K562 (cell line): ENCODE measurements at regions not wholly inside any gene's neighbourhood (a gene's known extent, or its start where the extent isn't known, plus 50 kb on each side); places are given as distances from the start of the nearest gene placed in this dataset.

ENCODE experiments used
- ATAC-seq: fragments of 200-7000 bp; cut with Tn5 transposase; 3 replicates; pipeline ENCODE4 v1.9.1; 2020; ENCODE audit warnings: moderate library complexity
- BruUV-seq: library from RNA; stranded (reverse); fragments of 400-500 nt; replicated peaks from 2 replicates; lab custom pipeline; 2021; lab: Mats Ljungman, UMichigan
- CTCF ChIA-PET: fragments of 300-600 bp; formaldehyde crosslinking; extraction: SDS; loops from one replicate; lab custom pipeline; 2021; ENCODE audit warnings: low intra/inter-chr PET ratio; lab: Yijun Ruan, JAX
- POLR2A ChIA-PET: fragments of 300-600, 350-650 bp; sonication (Branson Sonifier 250); formaldehyde crosslinking; extraction: SDS; loops from one replicate; lab custom pipeline; 2021; ENCODE audit warnings: antibody characterized with exemption, inconsistent platforms; lab: Yijun Ruan, JAX
- DNase-seq, 4 experiments: peaks; one replicate each; pipeline versions ENCODE4 v3.0.0 to v3.0.0-alpha.2; 2011 to 2018; ENCODE audit warnings: low spot score in 3 of 4, mixed read lengths in 3 of 4; ENCODE audit errors: extremely low read depth in 1 of 4
- FAIRE-seq: peaks from 2 replicates; lab custom pipeline; 2011; peaks lifted over from hg19 to GRCh38; lab: Jason Lieb, UNC
- H2AFZ ChIP-seq: 2 replicates; pipeline ENCODE4 v1.6.0; 2011; ENCODE audit warnings: low read depth, low read length, control low read depth, inconsistent platforms
- H3K27ac ChIP-seq: fragments of 200-600 bp; 3 replicates; pipeline ENCODE4 v1.8.0; 2011; ENCODE audit warnings: low read depth, mild to moderate bottlenecking, control low read depth, inconsistent platforms, low read length, moderate library complexity, mixed read lengths; ENCODE audit errors: extremely low read depth
- H3K27me3 ChIP-seq, 2 experiments: fragments of 300-600 bp in 1 of 2; 2 replicates in 1 of 2; 3 replicates in 1 of 2; pipeline versions ENCODE4 v1.6.0 to v1.8.0; 2011; ENCODE audit warnings: inconsistent platforms in 2 of 2, low read length in 2 of 2, mild to moderate bottlenecking in 1 of 2, mixed read lengths in 1 of 2, moderate library complexity in 1 of 2; ENCODE audit not compliant: control insufficient read depth in 2 of 2, insufficient read depth in 2 of 2
- H3K36me3 ChIP-seq: fragments of 300-600 bp; 3 replicates; pipeline ENCODE4 v1.8.0; 2011; ENCODE audit warnings: mild to moderate bottlenecking, low read length, inconsistent platforms; ENCODE audit not compliant: control insufficient read depth, insufficient read depth
- H3K4me1 ChIP-seq, 2 experiments: fragments of 200-600 bp in 1 of 2; replicated peaks in 1 of 2; 2 replicates in 1 of 2; 3 replicates in 1 of 2; pipeline versions ENCODE4 v1.5.1 to v1.8.0; 2011; ENCODE audit warnings: inconsistent platforms in 2 of 2, low read length in 2 of 2, mild to moderate bottlenecking in 1 of 2, mixed read lengths in 1 of 2, moderate library complexity in 1 of 2; ENCODE audit not compliant: control insufficient read depth in 2 of 2, insufficient read depth in 2 of 2
- H3K4me2 ChIP-seq: 2 replicates; pipeline ENCODE4 v1.6.1; 2011; ENCODE audit warnings: low read length, control low read depth, inconsistent platforms, mixed read lengths; ENCODE audit not compliant: insufficient read depth
- H3K4me3 ChIP-seq: fragments of 200-600 bp; sonication (generic), shearing (Covaris generic); 2 replicates; pipeline ENCODE4 v1.5.1; 2016; ENCODE audit warnings: control low read depth, inconsistent platforms
- H3K79me2 ChIP-seq: fragments of 200-600 bp; 3 replicates; pipeline ENCODE4 v1.8.0; 2011; ENCODE audit warnings: low read length, inconsistent platforms; ENCODE audit not compliant: control insufficient read depth, insufficient read depth
- H3K9ac ChIP-seq, 2 experiments: 2 replicates each; pipeline versions ENCODE4 v1.6.0 to v1.6.1; 2011; ENCODE audit warnings: low read depth in 2 of 2, low read length in 2 of 2, control low read depth in 1 of 2, inconsistent platforms in 1 of 2, mild to moderate bottlenecking in 1 of 2, mixed read lengths in 1 of 2; ENCODE audit not compliant: insufficient read depth in 1 of 2
- H3K9me1 ChIP-seq: one replicate; pipeline ENCODE4 v1.6.0; 2011; ENCODE audit warnings: inconsistent platforms, mild to moderate bottlenecking, low read length, moderate library complexity; ENCODE audit not compliant: control insufficient read depth, insufficient read depth
- H3K9me3 ChIP-seq: replicated peaks from 2 replicates; pipeline ENCODE4 v1.5.1; 2011; ENCODE audit warnings: low read depth, low read length, inconsistent platforms; ENCODE audit not compliant: control insufficient read depth, insufficient read depth
- H4K20me1 ChIP-seq: replicated peaks from 2 replicates; pipeline ENCODE4 v1.6.1; 2011; ENCODE audit warnings: low read length, inconsistent platforms, mixed read lengths; ENCODE audit not compliant: control insufficient read depth, insufficient read depth
- ATF1 ChIP-seq, 2 experiments: fragments of 450-650 bp in 1 of 2; IDR thresholded peaks; 2 replicates each; pipeline ENCODE4 v1.6.1; 2016; ENCODE audit warnings: missing compliant biosample characterization in 1 of 2, missing genetic modification characterization in 1 of 2
- CHD1 ChIP-seq: fragments of 200-600 bp; sonication (generic); IDR thresholded peaks from one replicate; pipeline ENCODE4 v1.6.1; 2012; ENCODE audit warnings: mild to moderate bottlenecking, moderate library complexity, low read length, inconsistent platforms
- MCM2 ChIP-seq: fragments of 450-650 bp; IDR thresholded peaks from 2 replicates; pipeline ENCODE4 v1.6.1; 2017; ENCODE audit warnings: low read depth, mild to moderate bottlenecking
- NR1H2 ChIP-seq: sonication (generic); formaldehyde crosslinking; IDR thresholded peaks from 2 replicates; pipeline ENCODE4 v1.4.0; 2020; ENCODE audit warnings: mild to moderate bottlenecking, missing genetic modification reagents
- PHF20 ChIP-seq: fragments of 450-650 bp; IDR thresholded peaks from 2 replicates; pipeline ENCODE4 v1.6.1; 2018; ENCODE audit not compliant: partially characterized antibody
- RNF2 ChIP-seq: sonication (generic); IDR thresholded peaks from 2 replicates; pipeline ENCODE4 v1.6.1; 2016
- SMARCE1 ChIP-seq: fragments of 450-650 bp; IDR thresholded peaks from 2 replicates; pipeline ENCODE4 v1.7.1; 2016; ENCODE audit warnings: mild to moderate bottlenecking
- THRAP3 ChIP-seq: fragments of 450-650 bp; IDR thresholded peaks from 2 replicates; pipeline ENCODE4 v1.6.1; 2016; ENCODE audit warnings: mild to moderate bottlenecking, inconsistent platforms, borderline replicate concordance
- ZC3H11A ChIP-seq: IDR thresholded peaks from 2 replicates; pipeline ENCODE4 v1.6.1; 2012; ENCODE audit warnings: low read depth, low read length, improper control_type of control experiment
- ZNF263 ChIP-seq: sonication (generic); formaldehyde crosslinking; IDR thresholded peaks from 2 replicates; pipeline ENCODE4 v1.8.0; 2022; ENCODE audit warnings: mild to moderate bottlenecking, missing genetic modification reagents, borderline replicate concordance
- ZNF584 ChIP-seq: fragments of 200-800 bp; sonication (Bioruptor generic); IDR thresholded peaks from 2 replicates; pipeline ENCODE4 v1.6.1; 2016; ENCODE audit warnings: low read depth, mild to moderate bottlenecking, missing genetic modification characterization, missing compliant biosample characterization
- ZNF644 ChIP-seq: fragments of 200-800 bp; sonication (Bioruptor generic); IDR thresholded peaks from 2 replicates; pipeline ENCODE4 v1.6.1; 2016; ENCODE audit warnings: low read depth, missing genetic modification characterization, missing compliant biosample characterization
- WGBS: fragments of 100-300 bp; shearing (Covaris generic); methylation state at CpG from one replicate; pipeline ENCODE4 v1.1.6; 2016; ENCODE audit warnings: low coverage, mixed read lengths; ENCODE audit not compliant: insufficient coverage; ENCODE audit errors: missing lambda C conversion rate; 5-methylcytosine and 5-hydroxymethylcytosine counted together
- in situ Hi-C: fragments of 300-500 bp; cut with MboI; formaldehyde crosslinking; loops from 4 replicates; pipeline ENCODE4 v1.15.0; 2018; ENCODE audit warnings: inconsistent platforms, mixed read lengths
- intact Hi-C: fragments of 100-400 bp; cut with micrococcal nuclease; formaldehyde crosslinking; loops from 2 replicates; pipeline ENCODE4 v1.14.2; 2022
- TF ChIP-seq, protein P1 (sequence below): fragments of 450-650 bp; formaldehyde crosslinking; IDR thresholded peaks from 2 replicates; pipeline ENCODE4 v1.4.0; 2020; ENCODE audit warnings: mild to moderate bottlenecking, mixed read lengths
- TF ChIP-seq, protein P2 (sequence below), 2 experiments: fragments of 250-450 bp in 1 of 2; fragments of 450-650 bp in 1 of 2; sonication (Bioruptor Pico) in 1 of 2; IDR thresholded peaks; 2 replicates each; pipeline versions ENCODE4 v1.6.1 to v1.8.0; 2016 to 2021; ENCODE audit warnings: mild to moderate bottlenecking in 2 of 2, moderate library complexity in 2 of 2, missing compliant biosample characterization in 1 of 2, missing genetic modification characterization in 1 of 2
- TF ChIP-seq, protein P3 (sequence below), 2 experiments: fragments of 450-650 bp in 1 of 2; IDR thresholded peaks; 2 replicates each; pipeline ENCODE4 v1.6.1; 2011 to 2017; ENCODE audit warnings: low read depth in 2 of 2, antibody characterized with exemption in 1 of 2, borderline replicate concordance in 1 of 2, low read length in 1 of 2, mild to moderate bottlenecking in 1 of 2, mixed read lengths in 1 of 2; ENCODE audit not compliant: control insufficient read depth in 1 of 2
- TF ChIP-seq, protein P4 (sequence below): fragments of 450-650 bp; IDR thresholded peaks from 2 replicates; pipeline ENCODE4 v1.7.0; 2016; ENCODE audit warnings: borderline replicate concordance

DNA sequence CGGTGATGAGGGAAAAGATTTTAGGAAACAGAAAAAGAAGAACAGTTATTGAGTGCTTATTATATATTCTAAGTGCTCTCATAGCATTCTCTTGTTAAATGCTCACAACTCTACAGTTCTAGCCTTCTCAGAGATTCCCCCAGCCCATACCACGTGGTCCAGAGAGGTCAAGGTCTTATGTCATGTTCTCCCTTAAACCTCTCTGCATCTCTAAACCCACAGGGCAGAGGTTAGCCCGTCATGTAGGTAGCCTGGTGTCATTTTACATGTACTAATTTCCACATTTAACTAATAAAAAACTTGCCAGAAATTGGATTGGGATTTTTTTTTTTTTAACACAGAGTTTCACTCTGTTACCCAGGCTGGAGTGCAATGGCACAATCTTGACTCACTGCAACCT is 178.0 kb downstream of the CEMIP2 start (continued):
- TF ChIP-seq PHF20 (no peak), NR1H2 (no peak), ZNF644 (no peak), MCM2 (no peak), THRAP3 (no peak), ATF1 (CRISPR knock-in tag; IDR thresholded peaks at IDR 0.05) (no peak), ATF1 (tag; IDR thresholded peaks at IDR 0.05) (no peak), RNF2 (no peak), ZNF263 (CRISPR knock-in tag) (no peak)
- TF ChIP-seq, protein P1, sequence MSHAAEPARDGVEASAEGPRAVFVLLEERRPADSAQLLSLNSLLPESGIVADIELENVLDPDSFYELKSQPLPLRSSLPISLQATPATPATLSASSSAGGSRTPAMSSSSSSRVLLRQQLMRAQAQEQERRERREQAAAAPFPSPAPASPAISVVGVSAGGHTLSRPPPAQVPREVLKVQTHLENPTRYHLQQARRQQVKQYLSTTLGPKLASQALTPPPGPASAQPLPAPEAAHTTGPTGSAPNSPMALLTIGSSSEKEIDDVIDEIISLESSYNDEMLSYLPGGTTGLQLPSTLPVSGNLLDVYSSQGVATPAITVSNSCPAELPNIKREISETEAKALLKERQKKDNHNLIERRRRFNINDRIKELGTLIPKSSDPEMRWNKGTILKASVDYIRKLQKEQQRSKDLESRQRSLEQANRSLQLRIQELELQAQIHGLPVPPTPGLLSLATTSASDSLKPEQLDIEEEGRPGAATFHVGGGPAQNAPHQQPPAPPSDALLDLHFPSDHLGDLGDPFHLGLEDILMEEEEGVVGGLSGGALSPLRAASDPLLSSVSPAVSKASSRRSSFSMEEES, result no peak

DNA sequence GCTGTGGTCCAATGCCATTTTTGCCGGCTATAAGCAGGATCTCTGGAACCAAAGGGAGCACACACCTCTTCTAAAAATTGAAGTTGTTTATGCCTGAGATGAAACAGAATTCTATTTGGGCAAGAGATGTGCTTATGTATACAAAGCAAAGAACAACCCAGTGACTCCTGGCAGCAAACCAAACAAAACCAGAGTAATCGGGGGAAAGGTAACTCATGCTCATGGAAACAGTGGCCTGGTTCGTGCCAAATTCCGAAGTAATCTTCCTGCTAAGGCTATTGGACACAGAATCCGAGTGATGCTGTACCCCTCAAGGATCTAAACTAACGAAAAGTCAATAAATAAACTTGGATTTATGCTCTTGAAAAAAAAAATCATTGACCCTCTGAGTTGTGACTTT is 178.7 kb downstream of the CEMIP2 start:
- no peak overlapping the region for H3K9ac ChIP-seq
- in situ Hi-C loops, result no loop called here
- no peaks in the 10 kb centered on the region for H3K9me1 ChIP-seq
- H3K4me1 ChIP-seq, result no peaks in the 10 kb centered on the region
- H3K4me3 ChIP-seq, result no peak overlapping the region
- ChIA-PET POLR2A (no interaction called here), CTCF (no interaction called here)
- no peaks in the 10 kb centered on the region for H3K9me3 ChIP-seq
- H3K4me2 ChIP-seq, result no peak overlapping the region
- WGBS, result 1% methylated on average over 6 of the region's 6 CpGs
- FAIRE-seq (no peak), DNase-seq (no peak), ATAC-seq (no peak)
- no peaks in the 10 kb centered on the region for H3K36me3 ChIP-seq
- intact Hi-C loops, result no loop called here
- peaks cover 0 to 5% of the 10 kb centered on the region in 2 experiments; a peak in 1 of 5 replicates for H3K27me3 ChIP-seq
- no peak overlapping the region for H3K27ac ChIP-seq
- no peaks in the 10 kb centered on the region for H3K79me2 ChIP-seq
- H4K20me1 ChIP-seq, result no peaks in the 10 kb centered on the region
- no peak overlapping the region for H2AFZ ChIP-seq
- no TSS peak for BruUV-seq
- TF ChIP-seq ZC3H11A, result no peak
- TF ChIP-seq, protein P2, sequence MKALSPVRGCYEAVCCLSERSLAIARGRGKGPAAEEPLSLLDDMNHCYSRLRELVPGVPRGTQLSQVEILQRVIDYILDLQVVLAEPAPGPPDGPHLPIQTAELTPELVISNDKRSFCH (CRISPR knock-in tag; IDR thresholded peaks at IDR 0.05), result no peak
- TF ChIP-seq, protein P2 (tag; IDR thresholded peaks at IDR 0.05), result no peak
- TF ChIP-seq, protein P3, sequence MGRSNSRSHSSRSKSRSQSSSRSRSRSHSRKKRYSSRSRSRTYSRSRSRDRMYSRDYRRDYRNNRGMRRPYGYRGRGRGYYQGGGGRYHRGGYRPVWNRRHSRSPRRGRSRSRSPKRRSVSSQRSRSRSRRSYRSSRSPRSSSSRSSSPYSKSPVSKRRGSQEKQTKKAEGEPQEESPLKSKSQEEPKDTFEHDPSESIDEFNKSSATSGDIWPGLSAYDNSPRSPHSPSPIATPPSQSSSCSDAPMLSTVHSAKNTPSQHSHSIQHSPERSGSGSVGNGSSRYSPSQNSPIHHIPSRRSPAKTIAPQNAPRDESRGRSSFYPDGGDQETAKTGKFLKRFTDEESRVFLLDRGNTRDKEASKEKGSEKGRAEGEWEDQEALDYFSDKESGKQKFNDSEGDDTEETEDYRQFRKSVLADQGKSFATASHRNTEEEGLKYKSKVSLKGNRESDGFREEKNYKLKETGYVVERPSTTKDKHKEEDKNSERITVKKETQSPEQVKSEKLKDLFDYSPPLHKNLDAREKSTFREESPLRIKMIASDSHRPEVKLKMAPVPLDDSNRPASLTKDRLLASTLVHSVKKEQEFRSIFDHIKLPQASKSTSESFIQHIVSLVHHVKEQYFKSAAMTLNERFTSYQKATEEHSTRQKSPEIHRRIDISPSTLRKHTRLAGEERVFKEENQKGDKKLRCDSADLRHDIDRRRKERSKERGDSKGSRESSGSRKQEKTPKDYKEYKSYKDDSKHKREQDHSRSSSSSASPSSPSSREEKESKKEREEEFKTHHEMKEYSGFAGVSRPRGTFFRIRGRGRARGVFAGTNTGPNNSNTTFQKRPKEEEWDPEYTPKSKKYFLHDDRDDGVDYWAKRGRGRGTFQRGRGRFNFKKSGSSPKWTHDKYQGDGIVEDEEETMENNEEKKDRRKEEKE (IDR thresholded peaks at IDR 0.05; ENCODE audit: borderline replicate concordance in 1 of 2, control insufficient read depth in 1 of 2, low read depth in 2 of 2, low read length in 1 of 2), result no peak
- no peak for TF ChIP-seq ZNF584
- TF ChIP-seq, protein P4, sequence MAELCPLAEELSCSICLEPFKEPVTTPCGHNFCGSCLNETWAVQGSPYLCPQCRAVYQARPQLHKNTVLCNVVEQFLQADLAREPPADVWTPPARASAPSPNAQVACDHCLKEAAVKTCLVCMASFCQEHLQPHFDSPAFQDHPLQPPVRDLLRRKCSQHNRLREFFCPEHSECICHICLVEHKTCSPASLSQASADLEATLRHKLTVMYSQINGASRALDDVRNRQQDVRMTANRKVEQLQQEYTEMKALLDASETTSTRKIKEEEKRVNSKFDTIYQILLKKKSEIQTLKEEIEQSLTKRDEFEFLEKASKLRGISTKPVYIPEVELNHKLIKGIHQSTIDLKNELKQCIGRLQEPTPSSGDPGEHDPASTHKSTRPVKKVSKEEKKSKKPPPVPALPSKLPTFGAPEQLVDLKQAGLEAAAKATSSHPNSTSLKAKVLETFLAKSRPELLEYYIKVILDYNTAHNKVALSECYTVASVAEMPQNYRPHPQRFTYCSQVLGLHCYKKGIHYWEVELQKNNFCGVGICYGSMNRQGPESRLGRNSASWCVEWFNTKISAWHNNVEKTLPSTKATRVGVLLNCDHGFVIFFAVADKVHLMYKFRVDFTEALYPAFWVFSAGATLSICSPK, result no peak
- no peak for TF ChIP-seq CHD1
- TF ChIP-seq SMARCE1, result no peak
